GM19043 (cell line): ENCODE measurements at regions not wholly inside any gene's neighbourhood (a gene's known extent, or its start where the extent isn't known, plus 50 kb on each side); places are given as distances from the start of the nearest gene placed in this dataset.
"Not testable (repeated sequence)": the region's sequence is repeated elsewhere in the genome, so short reads cannot be mapped to it uniquely, and the experiment has no call there.

ENCODE experiments used
- ATAC-seq: cut with Tn5 transposase; IDR thresholded peaks from one replicate; pipeline ENCODE4 v1.9.1; 2021; ENCODE audit warnings: low read depth; ENCODE audit not compliant: unreplicated experiment

- no peak for ATAC-seq
Observed at GRCh38 chr5:136636001-136636400, 270.7 kb upstream of the TRPC7 start.

GRCh38 chr5:136631186-136631585 lies 265.8 kb upstream of the TRPC7 start:
- ATAC-seq: no peak

DNA sequence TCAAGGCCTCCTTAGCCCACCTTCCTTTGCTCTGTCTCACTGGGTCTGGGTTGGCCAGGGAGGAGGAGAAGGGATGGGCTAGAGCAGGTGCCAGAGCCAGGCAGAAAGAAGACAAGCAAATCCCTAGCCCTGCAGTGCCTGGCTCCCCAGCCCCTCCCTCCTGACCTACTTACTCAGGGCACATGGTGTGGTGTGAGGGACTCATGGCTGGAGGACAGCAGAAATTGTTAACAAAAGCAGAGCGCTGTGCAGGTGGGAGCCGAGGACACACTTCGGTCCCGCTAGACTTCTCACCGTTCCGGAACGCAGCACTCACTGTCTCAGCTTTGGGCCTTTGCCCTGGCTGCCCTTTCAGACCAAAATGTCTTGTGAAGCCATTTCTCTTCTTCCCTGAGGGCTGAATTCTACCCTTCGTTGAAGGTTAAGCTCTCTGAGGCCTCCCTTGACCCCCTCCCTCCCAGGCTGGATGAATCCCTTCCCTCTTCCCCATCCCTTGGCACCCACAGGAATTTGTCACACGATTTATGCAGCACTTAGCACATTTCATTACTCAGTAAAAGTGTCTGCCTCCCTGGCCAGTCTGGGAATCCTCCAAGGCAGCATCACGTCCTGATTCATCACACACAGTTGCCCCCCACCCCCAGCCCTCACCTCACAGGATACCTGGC lies 263.9 kb upstream of the TRPC7 start:
- no peak for ATAC-seq

DNA sequence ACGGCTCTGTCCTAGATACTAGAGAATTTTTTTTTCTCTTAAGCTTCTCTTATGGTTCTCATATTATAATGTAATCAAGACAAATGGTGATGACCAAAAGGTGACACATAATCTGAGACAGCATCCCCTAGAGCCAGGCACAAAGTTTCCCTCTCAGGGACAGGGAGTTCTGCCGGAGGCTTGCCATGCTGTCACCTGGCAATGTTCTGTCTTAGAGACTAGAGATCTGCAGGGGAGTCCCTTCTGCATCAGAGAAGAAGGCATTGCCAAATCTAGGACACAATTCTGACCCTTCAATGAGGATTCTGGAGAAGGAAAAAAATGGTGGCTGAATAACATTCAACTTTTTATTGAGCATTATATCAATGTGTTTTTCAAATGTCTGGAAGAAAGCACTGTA lies 261.2 kb upstream of the TRPC7 start:
- no peak for ATAC-seq

DNA sequence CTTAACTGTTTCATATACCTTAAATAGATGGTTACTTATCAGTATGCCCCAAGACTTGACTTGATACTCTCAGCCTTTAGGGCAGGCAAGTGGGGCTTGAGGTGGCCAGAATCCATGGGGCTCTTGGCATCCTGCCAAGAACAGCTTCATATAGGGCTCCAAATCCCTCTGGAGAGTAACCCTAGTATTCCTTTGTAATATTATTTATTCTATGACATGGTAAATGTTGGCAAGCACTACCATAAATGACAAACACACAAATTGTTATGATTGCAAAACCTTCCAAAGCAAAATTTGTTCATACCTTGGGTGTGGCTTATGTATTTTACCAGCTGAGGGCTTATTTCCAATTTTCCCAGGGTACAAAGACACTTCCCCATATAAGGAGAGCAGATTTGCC lies 257.4 kb upstream of the TRPC7 start:
- no peak for ATAC-seq

- ATAC-seq: no peak
Observed at GRCh38 chr5:136621743-136622142, 256.4 kb upstream of the TRPC7 start.

DNA sequence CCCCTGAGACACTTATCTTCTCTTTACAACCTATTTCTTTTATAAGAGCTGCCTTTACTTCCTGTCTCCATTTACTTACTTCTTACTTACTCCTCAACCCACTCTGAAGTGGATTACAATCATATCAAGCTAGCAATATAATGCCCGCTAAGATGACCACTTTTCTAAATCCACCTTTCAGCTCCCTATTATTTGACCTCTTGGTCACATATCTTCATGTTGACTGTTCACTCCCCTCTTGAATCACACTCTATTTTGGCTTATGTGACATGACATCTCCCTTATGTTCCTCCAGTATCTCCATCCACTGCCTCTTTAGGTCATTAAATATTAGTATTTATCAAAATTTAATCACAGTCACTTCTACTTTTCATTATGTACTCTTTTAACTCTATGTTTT lies 255.3 kb upstream of the TRPC7 start:
- no peak for ATAC-seq

DNA sequence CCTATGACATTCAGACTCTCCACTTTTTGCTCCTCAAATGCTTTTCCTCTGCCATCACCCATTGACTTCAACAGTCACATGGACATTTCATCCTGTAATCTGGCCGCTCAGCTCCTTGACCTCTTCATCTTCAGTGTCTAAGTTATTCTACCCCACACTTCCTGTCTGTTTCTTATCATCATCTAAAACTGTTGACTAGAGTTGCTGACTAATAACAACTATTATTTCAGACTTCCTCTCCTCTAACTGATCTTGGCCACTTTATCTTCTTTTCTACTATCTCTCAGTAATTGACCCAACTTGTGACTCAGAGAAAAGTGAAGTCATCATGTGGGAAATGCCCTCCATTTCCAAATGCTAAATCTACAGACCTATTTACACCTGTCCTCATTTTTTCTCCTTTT lies 254.7 kb upstream of the TRPC7 start:
- no peak for ATAC-seq

DNA sequence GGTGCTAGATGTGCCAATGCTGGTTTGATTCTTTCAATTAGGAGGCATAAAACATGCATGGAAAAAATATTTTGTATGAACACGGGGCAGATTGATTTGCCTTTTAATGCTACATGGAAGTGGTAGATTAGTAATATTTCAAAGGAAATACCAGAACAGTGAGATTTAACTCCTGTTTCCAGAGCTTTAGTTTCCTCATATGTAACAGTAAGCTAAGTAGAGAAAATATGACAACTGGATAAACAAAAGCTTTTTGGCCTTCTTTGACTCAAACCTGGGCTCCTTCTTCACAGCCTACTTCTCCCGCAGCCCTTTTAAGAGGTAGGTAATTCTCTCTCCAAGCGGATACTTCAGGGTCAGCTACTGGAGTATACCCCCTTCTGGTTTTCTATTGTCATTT lies 254.2 kb upstream of the TRPC7 start:
- no peak for ATAC-seq

DNA sequence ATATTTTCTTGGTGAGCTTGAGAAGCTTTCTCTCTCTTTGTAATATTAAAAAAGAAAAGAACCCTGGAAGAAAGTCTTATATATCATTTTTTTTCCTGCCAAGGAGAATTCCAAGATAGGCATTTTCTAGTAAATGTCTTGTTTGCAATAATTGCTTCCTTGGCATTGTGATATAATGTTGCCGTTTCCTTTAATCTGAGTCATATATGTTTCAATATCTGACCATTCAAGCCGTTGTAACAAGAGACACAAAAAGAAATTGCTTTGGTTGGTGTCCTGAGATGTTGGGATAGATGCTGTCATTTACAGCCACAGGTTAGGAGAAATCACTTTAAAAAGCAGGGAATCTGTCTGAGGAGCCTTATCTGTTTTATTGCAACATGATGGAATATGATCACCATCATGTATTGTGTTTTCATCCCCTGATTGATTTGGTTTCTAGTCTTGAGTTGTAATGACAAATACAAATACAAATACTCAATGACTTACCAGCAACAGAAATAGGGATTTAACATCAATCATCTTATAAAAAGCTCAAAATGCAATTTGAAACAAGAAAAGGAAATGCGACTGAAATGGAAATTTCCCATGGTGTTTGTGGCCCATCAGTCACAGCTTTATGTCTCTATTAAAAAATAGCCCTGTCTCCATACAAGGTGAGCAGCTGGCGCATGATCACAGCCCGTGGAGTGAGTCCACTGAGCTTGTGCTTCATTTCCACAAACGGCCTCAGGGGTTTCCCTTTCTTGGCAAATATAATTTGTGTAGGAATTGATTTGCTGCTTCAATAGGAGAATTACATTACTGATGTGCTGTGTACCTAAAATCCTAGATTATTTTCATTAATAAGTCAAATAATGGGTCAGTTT lies 250.1 kb upstream of the TRPC7 start:
- ATAC-seq: no peak

GRCh38 chr5:136613230-136613629 lies 247.9 kb upstream of the TRPC7 start:
- ATAC-seq: no peak

GRCh38 chr5:136605638-136606037 lies 240.3 kb upstream of the TRPC7 start:
- ATAC-seq: no peak

- no peak for ATAC-seq
Observed at GRCh38 chr5:136600306-136600705, 235.0 kb upstream of the TRPC7 start.

DNA sequence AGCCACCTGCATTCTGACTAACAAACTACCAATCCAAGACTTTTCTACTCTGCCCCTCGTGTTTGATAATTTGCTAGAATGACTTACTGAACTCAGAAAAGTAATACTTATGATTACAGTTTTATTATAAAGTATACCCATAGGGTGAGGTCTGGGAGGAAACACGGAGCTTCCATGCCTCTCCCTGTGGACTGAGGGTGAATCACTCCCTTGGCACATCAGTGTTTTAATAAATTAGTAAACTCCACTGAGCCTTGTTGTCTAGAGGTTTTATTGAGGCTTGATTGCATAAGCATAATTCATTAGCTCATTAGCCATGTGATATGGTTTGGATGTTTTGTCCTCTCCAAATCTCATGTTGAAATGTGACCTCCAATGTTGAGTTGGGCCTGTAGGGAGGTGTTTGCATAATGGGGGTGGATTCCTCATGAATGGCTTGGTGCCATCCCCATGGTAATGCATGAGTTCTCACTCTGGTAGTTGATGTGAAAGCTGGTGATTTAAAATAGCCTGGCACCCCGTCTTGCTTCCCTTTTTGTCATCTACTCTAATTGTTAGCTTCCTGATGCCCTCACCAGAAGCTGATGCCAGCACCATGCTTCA lies 233.6 kb upstream of the TRPC7 start:
- ATAC-seq: no peak

- ATAC-seq: no peak
Observed at GRCh38 chr5:136594416-136594815, 229.1 kb upstream of the TRPC7 start.

GRCh38 chr5:136590581-136590980 lies 225.2 kb upstream of the TRPC7 start:
- no peak for ATAC-seq

DNA sequence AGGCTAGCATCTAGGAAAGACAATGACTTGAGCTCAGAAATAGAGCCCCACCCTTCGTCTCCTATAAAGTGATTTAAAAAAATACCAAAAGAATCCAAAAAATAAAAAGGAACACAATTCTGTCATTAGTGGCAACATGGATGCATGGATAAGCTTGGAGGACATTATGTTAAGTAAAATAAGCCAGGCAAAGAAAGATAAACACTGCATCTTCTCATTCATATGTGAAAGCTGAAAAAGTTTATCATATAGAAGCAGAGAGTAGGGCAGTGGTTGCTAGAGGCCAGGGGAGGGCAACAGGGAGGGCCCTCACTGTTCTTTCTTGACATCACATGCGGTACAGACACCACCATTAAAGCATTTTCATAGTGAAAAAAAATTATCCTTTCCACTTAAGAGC lies 220.9 kb upstream of the TRPC7 start:
- no peak for ATAC-seq

DNA sequence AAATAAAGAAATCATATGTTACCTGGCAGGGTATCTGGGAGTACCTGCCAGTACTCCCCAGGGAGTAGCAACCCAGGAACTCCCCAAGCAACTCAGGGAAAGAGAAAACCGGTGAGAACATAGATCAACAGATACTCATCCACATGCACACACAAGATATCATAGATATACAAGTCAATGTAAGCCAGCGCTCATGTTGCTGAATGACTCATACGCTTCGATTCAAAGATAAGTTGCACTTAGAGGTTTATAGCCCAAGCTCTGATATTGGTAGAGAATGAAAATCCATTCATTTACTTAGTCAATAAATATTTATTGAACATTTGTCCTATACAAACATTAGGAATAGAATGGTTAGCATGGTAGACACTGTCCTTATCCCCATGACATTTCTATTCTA lies 219.1 kb upstream of the TRPC7 start:
- ATAC-seq: no peak

DNA sequence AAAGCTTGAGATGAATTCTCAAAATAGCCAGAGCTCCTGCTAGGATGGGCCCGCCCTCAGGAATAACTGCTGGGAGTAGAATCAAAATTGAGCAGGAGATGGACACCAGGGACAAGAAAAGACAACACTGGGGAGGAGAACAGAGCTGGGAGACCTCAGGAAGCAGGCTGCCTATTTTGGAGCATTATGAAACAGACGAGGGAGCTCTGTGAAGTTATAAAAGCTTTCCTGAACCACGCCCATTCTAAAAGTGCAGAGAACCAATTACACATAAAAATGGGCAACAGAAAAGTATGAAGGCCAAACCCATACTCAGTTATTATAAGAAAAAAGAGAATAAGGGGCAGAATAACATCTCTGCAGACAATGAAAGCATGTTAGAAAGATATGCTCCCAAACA lies 213.9 kb upstream of the TRPC7 start:
- ATAC-seq: no peak

DNA sequence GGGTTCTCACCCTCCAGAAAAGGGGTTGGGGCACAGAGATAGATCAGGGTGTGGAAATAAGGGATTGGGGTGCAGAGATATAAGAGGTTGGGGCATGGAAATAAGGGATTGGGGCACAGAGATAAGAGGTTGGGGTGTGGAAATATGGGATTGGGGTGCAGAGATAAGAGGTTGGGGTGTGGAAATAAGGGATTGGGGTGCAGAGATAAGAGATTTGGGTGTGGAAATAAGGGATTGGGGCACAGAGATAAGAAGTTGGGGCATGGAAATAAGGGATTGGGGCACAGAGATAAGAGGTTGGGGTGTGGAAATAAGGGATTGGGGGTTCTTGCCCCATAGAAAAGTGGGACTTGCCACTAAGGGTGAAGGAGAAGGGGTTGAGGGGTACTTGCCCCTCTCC lies 204.5 kb upstream of the TRPC7 start:
- ATAC-seq: not testable (repeated sequence)

DNA sequence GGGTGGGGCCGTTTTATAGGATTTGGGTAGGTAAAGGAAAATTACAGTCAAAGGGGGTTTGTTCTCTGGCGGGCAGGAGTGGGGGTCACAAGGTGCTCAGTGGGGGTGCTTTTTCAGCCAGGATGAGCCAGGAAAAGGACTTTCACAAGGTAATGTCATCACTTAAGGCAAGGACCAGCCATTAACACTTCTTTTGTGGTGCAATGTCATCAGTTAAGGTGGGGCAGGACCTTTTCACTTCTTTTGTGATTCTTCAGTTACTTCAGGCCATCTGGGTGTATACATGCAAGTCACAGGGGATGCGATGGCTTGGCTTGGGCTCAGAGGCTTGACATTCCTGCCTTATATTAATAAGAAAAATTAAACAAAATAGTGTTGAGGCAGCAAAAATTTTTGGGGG lies 200.1 kb upstream of the TRPC7 start:
- not testable (repeated sequence) for ATAC-seq

DNA sequence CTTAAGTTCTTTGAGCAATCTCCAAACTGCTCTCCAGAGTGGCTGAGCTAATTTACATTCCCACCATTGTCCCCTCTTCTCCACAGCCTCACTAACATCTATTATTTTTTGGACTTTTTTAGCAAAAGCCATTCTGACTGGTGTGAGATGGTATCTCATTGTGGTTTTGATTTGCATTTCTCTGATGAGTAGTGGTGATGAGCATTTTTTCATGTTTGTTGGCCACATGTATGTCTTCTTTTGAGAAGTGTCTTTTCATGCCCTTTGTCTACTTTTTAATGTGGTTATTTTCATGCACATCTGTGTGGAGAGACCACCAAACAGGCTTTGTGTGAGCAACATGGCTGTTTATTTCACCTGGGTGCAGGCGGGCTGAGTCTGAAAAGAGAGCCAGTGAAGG lies 199.7 kb upstream of the TRPC7 start:
- not testable (repeated sequence) for ATAC-seq
